ENCODE measurements at regions not wholly inside any gene's neighbourhood (a gene's known extent, or its start where the extent isn't known, plus 50 kb on each side); places are given as distances from the start of the nearest gene placed in this dataset.

DNA sequence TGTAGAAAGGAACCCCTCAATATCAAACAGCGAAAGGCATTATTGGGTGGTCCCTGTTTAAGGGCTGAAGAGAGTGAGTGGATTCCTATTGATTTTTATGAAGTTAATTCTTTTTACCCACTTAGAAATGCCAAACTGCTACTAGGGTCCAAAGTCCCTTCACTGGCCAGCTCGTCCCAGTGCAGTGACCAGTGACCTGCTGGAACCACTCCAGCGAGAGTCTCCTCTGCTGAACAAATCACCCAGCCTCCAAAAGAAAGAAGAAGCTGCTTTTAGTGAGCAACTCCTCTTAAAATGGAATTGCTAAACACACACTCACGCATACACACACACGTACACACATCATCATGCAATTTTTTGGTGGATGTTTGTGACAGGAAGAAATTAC, 198.2 kb upstream of the PLEKHG7 start:
- no peaks in the 10 kb centered on the region for H4K20me1 ChIP-seq (ENCODE audit: insufficient read depth, low read length)
- H3K4me3 ChIP-seq (ENCODE audit: insufficient read depth, low read length): no peak overlapping the region
- H3K9me3 ChIP-seq (ENCODE audit: low read depth, low read length): no peaks in the 10 kb centered on the region
- H3K4me2 ChIP-seq (ENCODE audit: insufficient read depth, low read length): no peak overlapping the region
- TF ChIP-seq, protein P1, sequence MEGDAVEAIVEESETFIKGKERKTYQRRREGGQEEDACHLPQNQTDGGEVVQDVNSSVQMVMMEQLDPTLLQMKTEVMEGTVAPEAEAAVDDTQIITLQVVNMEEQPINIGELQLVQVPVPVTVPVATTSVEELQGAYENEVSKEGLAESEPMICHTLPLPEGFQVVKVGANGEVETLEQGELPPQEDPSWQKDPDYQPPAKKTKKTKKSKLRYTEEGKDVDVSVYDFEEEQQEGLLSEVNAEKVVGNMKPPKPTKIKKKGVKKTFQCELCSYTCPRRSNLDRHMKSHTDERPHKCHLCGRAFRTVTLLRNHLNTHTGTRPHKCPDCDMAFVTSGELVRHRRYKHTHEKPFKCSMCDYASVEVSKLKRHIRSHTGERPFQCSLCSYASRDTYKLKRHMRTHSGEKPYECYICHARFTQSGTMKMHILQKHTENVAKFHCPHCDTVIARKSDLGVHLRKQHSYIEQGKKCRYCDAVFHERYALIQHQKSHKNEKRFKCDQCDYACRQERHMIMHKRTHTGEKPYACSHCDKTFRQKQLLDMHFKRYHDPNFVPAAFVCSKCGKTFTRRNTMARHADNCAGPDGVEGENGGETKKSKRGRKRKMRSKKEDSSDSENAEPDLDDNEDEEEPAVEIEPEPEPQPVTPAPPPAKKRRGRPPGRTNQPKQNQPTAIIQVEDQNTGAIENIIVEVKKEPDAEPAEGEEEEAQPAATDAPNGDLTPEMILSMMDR (IDR thresholded peaks at IDR 0.05; ENCODE audit: extremely low read depth, low read depth, low read length): no peak
- H3K27ac ChIP-seq (ENCODE audit: low read depth, low read length): no peak overlapping the region
- no peaks in the 10 kb centered on the region for H3K79me2 ChIP-seq (ENCODE audit: insufficient read depth, low read length)
- H2AFZ ChIP-seq (ENCODE audit: low read length): peak overlapping the region; percentile 76
- no peak for DNase-seq (ENCODE audit: insufficient read length, low spot score, missing footprints)
- no peaks in the 10 kb centered on the region for H3K36me3 ChIP-seq (ENCODE audit: insufficient read depth, low read length)
- H3K4me1 ChIP-seq (ENCODE audit: insufficient read depth, low read length): peaks cover 17% of the 10 kb centered on the region
- no peaks in the 10 kb centered on the region for H3K27me3 ChIP-seq (ENCODE audit: insufficient read depth, low read length)

DNA sequence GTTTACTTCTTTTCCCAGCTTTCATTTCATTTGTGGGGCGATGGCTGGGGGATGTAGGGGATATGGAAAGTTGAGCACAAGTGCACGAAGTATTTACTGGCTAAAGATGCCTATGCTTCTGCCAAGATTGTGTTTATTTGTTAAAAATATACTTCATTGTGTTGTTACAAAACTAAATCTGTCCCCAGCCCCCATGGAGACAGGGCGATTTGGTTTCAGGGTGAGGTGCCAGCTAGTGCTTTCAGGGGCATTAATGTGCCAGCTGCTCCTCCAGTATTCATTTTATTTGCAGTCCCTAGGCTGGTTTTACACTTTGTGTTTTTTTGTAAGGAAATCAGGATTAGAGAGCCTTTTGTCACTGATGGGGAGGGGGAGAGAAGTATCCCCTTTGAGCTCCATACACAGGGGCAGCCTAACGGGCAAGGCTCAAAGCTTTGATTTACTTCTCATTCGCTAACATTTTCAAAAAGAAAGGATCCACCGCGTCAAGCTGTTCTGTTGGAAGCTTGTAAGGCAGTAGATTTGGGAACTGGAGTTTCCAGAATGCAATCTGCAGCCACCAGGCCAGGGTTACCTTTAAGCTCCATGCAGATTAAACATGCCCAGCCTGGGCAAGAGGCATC, 198.7 kb upstream of the PLEKHG7 start:
- H3K4me3 ChIP-seq (ENCODE audit: insufficient read depth, low read length): no peak overlapping the region
- H4K20me1 ChIP-seq (ENCODE audit: insufficient read depth, low read length): no peaks in the 10 kb centered on the region
- H3K4me1 ChIP-seq (ENCODE audit: insufficient read depth, low read length): peaks cover 17% of the 10 kb centered on the region
- no peaks in the 10 kb centered on the region for H3K79me2 ChIP-seq (ENCODE audit: insufficient read depth, low read length)
- no peaks in the 10 kb centered on the region for H3K36me3 ChIP-seq (ENCODE audit: insufficient read depth, low read length)
- no peak for DNase-seq (ENCODE audit: insufficient read length, low spot score, missing footprints)
- H2AFZ ChIP-seq (ENCODE audit: low read length): peak overlapping the region; percentile 76
- no peaks in the 10 kb centered on the region for H3K27me3 ChIP-seq (ENCODE audit: insufficient read depth, low read length)
- H3K4me2 ChIP-seq (ENCODE audit: insufficient read depth, low read length): peak overlapping the region; percentile 26
- no peak overlapping the region for H3K27ac ChIP-seq (ENCODE audit: low read depth, low read length)
- TF ChIP-seq, protein P1 (IDR thresholded peaks at IDR 0.05; ENCODE audit: extremely low read depth, low read depth, low read length): no peak
- no peaks in the 10 kb centered on the region for H3K9me3 ChIP-seq (ENCODE audit: low read depth, low read length)

DNA sequence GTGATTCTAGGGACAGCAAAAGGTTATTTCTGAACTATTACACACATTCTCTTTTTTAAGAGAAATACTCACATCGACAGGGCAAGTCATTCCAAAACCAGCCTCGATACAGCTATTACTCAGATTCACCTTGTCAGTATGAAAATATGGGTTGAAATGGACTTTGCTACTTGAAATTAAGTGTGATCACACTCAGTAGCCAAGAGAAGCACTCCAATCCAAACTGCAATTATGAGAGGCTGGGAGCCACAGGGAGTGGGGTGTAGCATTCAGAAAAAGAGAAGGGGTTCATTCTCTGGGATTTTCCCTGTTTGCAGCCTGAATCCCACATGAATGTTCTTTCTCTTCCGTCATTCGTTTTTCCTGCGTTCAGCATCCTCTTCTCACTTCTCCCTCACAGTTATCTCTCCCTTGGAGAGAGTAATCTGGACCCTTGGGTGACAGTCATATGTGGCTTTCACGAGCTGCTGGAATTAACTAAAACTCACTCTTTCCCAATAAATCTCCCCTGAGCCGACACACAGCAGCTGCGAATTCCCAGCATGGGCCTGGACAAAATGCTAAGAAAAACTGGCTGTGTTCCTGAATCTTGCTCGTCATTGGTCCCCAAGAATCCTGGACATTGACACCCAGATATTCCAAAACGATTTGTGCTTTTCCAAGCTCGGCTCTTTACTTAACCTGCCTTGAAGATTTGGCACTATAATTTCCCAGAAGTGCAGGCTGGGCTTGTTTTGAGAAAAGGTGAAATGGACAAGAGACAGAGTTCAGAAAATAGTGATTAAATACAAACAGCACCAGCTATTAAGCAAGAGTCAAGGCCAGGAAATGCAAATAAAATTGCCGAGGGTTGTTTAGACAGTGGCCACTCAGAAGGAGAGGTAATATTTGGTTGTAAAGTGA, 199.5 kb upstream of the PLEKHG7 start:
- Histone ChIP-seq H4K20me1 (ENCODE audit: insufficient read depth, low read length) (no peaks in the 10 kb centered on the region), H3K27ac (ENCODE audit: low read depth, low read length) (no peak overlapping the region), H3K36me3 (ENCODE audit: insufficient read depth, low read length) (no peaks in the 10 kb centered on the region), H3K4me3 (ENCODE audit: insufficient read depth, low read length) (no peak overlapping the region), H3K27me3 (ENCODE audit: insufficient read depth, low read length) (no peaks in the 10 kb centered on the region), H3K4me1 (ENCODE audit: insufficient read depth, low read length) (peaks cover 17% of the 10 kb centered on the region), H3K79me2 (ENCODE audit: insufficient read depth, low read length) (no peaks in the 10 kb centered on the region), H2AFZ (ENCODE audit: low read length) (peak overlapping the region; percentile 76), H3K9me3 (ENCODE audit: low read depth, low read length) (no peaks in the 10 kb centered on the region), H3K4me2 (ENCODE audit: insufficient read depth, low read length) (peak overlapping the region; percentile 26)
- DNase-seq (ENCODE audit: insufficient read length, low spot score, missing footprints): no peak
- TF ChIP-seq, protein P1 (IDR thresholded peaks at IDR 0.05; ENCODE audit: extremely low read depth, low read depth, low read length): no peak

DNA sequence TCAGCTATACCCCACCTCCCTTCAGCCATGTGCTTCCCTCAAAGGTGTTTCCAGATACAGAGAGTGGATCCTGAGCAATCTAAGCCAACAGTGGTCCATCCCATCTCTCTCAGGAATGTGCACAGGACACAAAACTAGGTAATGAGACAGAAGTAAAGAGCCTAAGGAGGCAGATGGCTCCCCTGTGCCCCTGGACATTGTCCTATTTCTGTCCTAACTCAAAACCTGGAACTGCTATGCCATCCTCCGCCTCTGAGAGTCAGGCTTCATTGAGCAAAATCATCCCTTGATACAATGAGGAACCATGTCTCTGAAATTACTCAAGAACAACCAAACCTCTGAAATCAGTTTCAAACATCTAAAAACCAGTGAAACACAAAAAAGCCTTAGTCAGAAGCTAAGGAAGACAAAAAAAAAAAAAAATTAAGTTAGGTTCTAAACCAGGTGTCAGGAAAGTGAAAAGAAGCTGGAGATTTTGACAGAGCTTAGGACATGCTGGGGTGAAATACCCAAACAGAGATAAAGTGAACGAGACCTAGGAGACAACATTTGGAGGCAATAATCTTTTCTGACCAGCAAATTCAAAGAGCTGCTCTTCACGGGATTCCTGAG, 200.3 kb upstream of the PLEKHG7 start:
- no peaks in the 10 kb centered on the region for H3K79me2 ChIP-seq (ENCODE audit: insufficient read depth, low read length)
- H3K9me3 ChIP-seq (ENCODE audit: low read depth, low read length): no peaks in the 10 kb centered on the region
- H3K4me3 ChIP-seq (ENCODE audit: insufficient read depth, low read length): no peak overlapping the region
- H3K4me2 ChIP-seq (ENCODE audit: insufficient read depth, low read length): no peak overlapping the region
- H3K27me3 ChIP-seq (ENCODE audit: insufficient read depth, low read length): no peaks in the 10 kb centered on the region
- no peak for DNase-seq (ENCODE audit: insufficient read length, low spot score, missing footprints)
- H3K4me1 ChIP-seq (ENCODE audit: insufficient read depth, low read length): peaks cover 17% of the 10 kb centered on the region
- no peak overlapping the region for H3K27ac ChIP-seq (ENCODE audit: low read depth, low read length)
- peak overlapping the region; percentile 33 for H2AFZ ChIP-seq (ENCODE audit: low read length)
- TF ChIP-seq, protein P1 (IDR thresholded peaks at IDR 0.05; ENCODE audit: extremely low read depth, low read depth, low read length): peak; percentile 37
- no peaks in the 10 kb centered on the region for H4K20me1 ChIP-seq (ENCODE audit: insufficient read depth, low read length)
- H3K36me3 ChIP-seq (ENCODE audit: insufficient read depth, low read length): no peaks in the 10 kb centered on the region

All from osteoblast (primary cell).